ENCODE measurements at regions not wholly inside any gene's neighbourhood (a gene's known extent, or its start where the extent isn't known, plus 50 kb on each side); places are given as distances from the start of the nearest gene placed in this dataset.

- TF ChIP-seq MGA (IDR thresholded peaks at IDR 0.05) (peak; percentile 77), ZNF239 (CRISPR knock-in tag; IDR thresholded peaks at IDR 0.05) (0 out of 2 replicates have a peak, but pooled peaks have one; percentile 11), MTA3 (IDR thresholded peaks at IDR 0.05; ENCODE audit: borderline replicate concordance) (peak; percentile 84; the same call in 1 of the 2 replicates), HIVEP1 (CRISPR knock-in tag; IDR thresholded peaks at IDR 0.05) (no peak), MAFK (IDR thresholded peaks at IDR 0.05; ENCODE audit: low read length) (no peak), KDM4B (IDR thresholded peaks at IDR 0.05; ENCODE audit: borderline replicate concordance in 2 of 2, low read depth in 1 of 2) (peak in 1 of 2 experiments; percentile 76; a peak in 1 of 4 replicates), HNRNPH1 (optimal IDR thresholded peaks at IDR 0.05; ENCODE audit: low read depth, low read length) (no peak), ELF2 (CRISPR knock-in tag; IDR thresholded peaks at IDR 0.05) (peak; percentile 57; the same call in 1 of the 2 replicates), BCL6 (CRISPR knock-in tag; IDR thresholded peaks at IDR 0.05) (no peak), EP300 (IDR thresholded peaks at IDR 0.05; ENCODE audit: low read length) (peak; percentile 3; the same call in 1 of the 2 replicates), SMAD4 (CRISPR knock-in tag; conservative IDR thresholded peaks at IDR 0.05) (peak; percentile 88; the same call in 1 of the 2 replicates), EZH2 (IDR thresholded peaks at IDR 0.05; ENCODE audit: borderline replicate concordance, low read depth, low read length) (no peak), PTBP1 (IDR thresholded peaks at IDR 0.05; ENCODE audit: low read depth, low read length) (0 out of 2 replicates have a peak, but pooled peaks have one; percentile 68), ATF1 (CRISPR knock-in tag; IDR thresholded peaks at IDR 0.05) (peak; percentile 93), ATF1 (tag; IDR thresholded peaks at IDR 0.05) (peak; percentile 100), ZNF561 (CRISPR knock-in tag; conservative IDR thresholded peaks at IDR 0.05) (0 out of 2 replicates have a peak, but pooled peaks have one; percentile 50)
Observed at GRCh38 chr1:244970744-244971551, 106.6 kb upstream of the HNRNPU start (continued).

All from K562 (cell line).